Endothelial cell of umbilical vein (primary cell): ENCODE measurements at regions not wholly inside any gene's neighbourhood (a gene's known extent, or its start where the extent isn't known, plus 50 kb on each side); places are given as distances from the start of the nearest gene placed in this dataset.

ENCODE experiments used
- BruUV-seq: library from RNA; stranded (reverse); fragments of 400-500 nt; replicated peaks from 2 replicates; lab custom pipeline; 2021; lab: Mats Ljungman, UMichigan
- CTCF ChIA-PET: fragments of 300-600, 350-600 bp; sonication (Branson Sonifier 250); formaldehyde crosslinking; loops from one replicate; lab custom pipeline; 2021; ENCODE audit warnings: antibody characterized with exemption, inconsistent platforms; lab: Charles Lee
- POLR2A ChIA-PET: fragments of 300-600, 350-600 bp; sonication (Branson Sonifier 250); formaldehyde crosslinking; loops from one replicate; lab custom pipeline; 2021; ENCODE audit warnings: antibody characterized with exemption, inconsistent platforms; lab: Charles Lee
- DNase-seq: peaks from one replicate; pipeline ENCODE4 v3.0.0-alpha.2; 2011; ENCODE audit warnings: low read depth, low spot score
- FAIRE-seq: peaks from 2 replicates; lab custom pipeline; 2011; peaks lifted over from hg19 to GRCh38; lab: Jason Lieb, UNC
- H2AFZ ChIP-seq: 2 replicates; pipeline ENCODE4 v1.6.0; 2012; ENCODE audit warnings: low read depth, low read length, control low read depth, inconsistent platforms
- H3K27ac ChIP-seq: 2 replicates; pipeline ENCODE4 v1.5.1; 2011; ENCODE audit warnings: low read depth, mild to moderate bottlenecking, control low read depth, low read length, moderate library complexity; ENCODE audit not compliant: insufficient read depth
- H3K27me3 ChIP-seq, 2 experiments: 2 replicates each; pipeline versions ENCODE4 v1.6.0 to v1.6.1; 2011; ENCODE audit warnings: low read length in 2 of 2, mixed read lengths in 1 of 2; ENCODE audit not compliant: control insufficient read depth in 2 of 2, insufficient read depth in 2 of 2
- H3K36me3 ChIP-seq, 2 experiments: 2 replicates in 1 of 2; 3 replicates in 1 of 2; pipeline ENCODE4 v1.5.1; 2011; ENCODE audit warnings: low read length in 2 of 2, mild to moderate bottlenecking in 1 of 2, moderate library complexity in 1 of 2; ENCODE audit not compliant: control insufficient read depth in 2 of 2, insufficient read depth in 2 of 2; ENCODE audit errors: extremely low read depth in 1 of 2
- H3K4me1 ChIP-seq: 3 replicates; pipeline ENCODE4 v1.5.1; 2011; ENCODE audit warnings: mild to moderate bottlenecking, low read length; ENCODE audit not compliant: control insufficient read depth, insufficient read depth; ENCODE audit errors: extremely low read depth
- H3K4me2 ChIP-seq: 2 replicates; pipeline ENCODE4 v1.6.1; 2011; ENCODE audit warnings: low read length, control low read depth, mixed read lengths; ENCODE audit not compliant: insufficient read depth
- H3K4me3 ChIP-seq, 3 experiments: fragments of 200-600 bp in 1 of 3; sonication (generic), shearing (Covaris generic) in 1 of 3; replicated peaks in 1 of 3; 2 replicates each; pipeline ENCODE4 v1.5.1; 2011 to 2016; ENCODE audit warnings: control low read depth in 3 of 3, low read length in 3 of 3, mild to moderate bottlenecking in 2 of 3, inconsistent platforms in 1 of 3, low read depth in 1 of 3, moderate library complexity in 1 of 3; ENCODE audit not compliant: insufficient read depth in 1 of 3
- H3K79me2 ChIP-seq: 2 replicates; pipeline ENCODE4 v1.6.0; 2012; ENCODE audit warnings: low read length, inconsistent platforms; ENCODE audit not compliant: control insufficient read depth, insufficient read depth
- H3K9ac ChIP-seq: replicated peaks from 2 replicates; pipeline ENCODE3; 2011; ENCODE audit warnings: low read length, control low read depth; ENCODE audit not compliant: insufficient read depth; ENCODE audit errors: extremely low read depth
- H3K9me1 ChIP-seq: replicated peaks from 3 replicates; pipeline ENCODE4 v1.6.0; 2011; ENCODE audit warnings: mild to moderate bottlenecking, low read length; ENCODE audit not compliant: control insufficient read depth, insufficient read depth; ENCODE audit errors: extremely low read depth
- H3K9me3 ChIP-seq: replicated peaks from 2 replicates; pipeline ENCODE4 v1.5.1; 2012; ENCODE audit warnings: low read length, inconsistent platforms; ENCODE audit not compliant: control insufficient read depth, insufficient read depth
- H4K20me1 ChIP-seq: replicated peaks from 2 replicates; pipeline ENCODE3; 2011; ENCODE audit warnings: mild to moderate bottlenecking, low read length; ENCODE audit not compliant: control insufficient read depth, insufficient read depth; ENCODE audit errors: extremely low read depth
- CTCF ChIP-seq, 2 donors: IDR thresholded peaks; 1 replicate in 1 of 2; 2 replicates in 1 of 2; pipeline ENCODE4 v1.5.1; 2011; ENCODE audit warnings: low read length in 2 of 2, mild to moderate bottlenecking in 2 of 2, moderate library complexity in 2 of 2, control low read depth in 1 of 2, inconsistent platforms in 1 of 2, low read depth in 1 of 2; ENCODE audit not compliant: insufficient read depth in 1 of 2; ENCODE audit errors: extremely low read depth in 1 of 2
- EZH2 ChIP-seq: IDR thresholded peaks from 2 replicates; pipeline ENCODE4 v1.6.1; 2012; ENCODE audit warnings: borderline replicate concordance, low read depth, mild to moderate bottlenecking, moderate library complexity, low read length, inconsistent platforms; ENCODE audit not compliant: severe bottlenecking
- FOS ChIP-seq: IDR thresholded peaks from 2 replicates; pipeline ENCODE4 v1.6.1; 2011; ENCODE audit warnings: mild to moderate bottlenecking, low read length, moderate library complexity, borderline replicate concordance; ENCODE audit not compliant: insufficient read depth
- GATA2 ChIP-seq: IDR thresholded peaks from 2 replicates; pipeline ENCODE4 v1.7.0; 2011; ENCODE audit warnings: low read depth, mild to moderate bottlenecking, moderate library complexity, mixed read lengths, low read length; ENCODE audit not compliant: insufficient read length, insufficient read depth
- JUN ChIP-seq: IDR thresholded peaks from 2 replicates; pipeline ENCODE4 v1.6.1; 2011; ENCODE audit warnings: borderline replicate concordance, low read depth; ENCODE audit not compliant: insufficient read length, insufficient read depth
- MYC ChIP-seq: IDR thresholded peaks from one replicate; pipeline ENCODE4 v1.6.1; 2011; ENCODE audit warnings: mild to moderate bottlenecking, low read depth, low read length
- POLR2A ChIP-seq: IDR thresholded peaks from 2 replicates; pipeline ENCODE4 v1.6.1; 2012; ENCODE audit warnings: low read depth, mild to moderate bottlenecking, control low read depth, low read length
- POLR2AphosphoS5 ChIP-seq: IDR thresholded peaks from 2 replicates; pipeline ENCODE4 v1.6.1; 2012; ENCODE audit warnings: low read depth, mild to moderate bottlenecking, control low read depth, low read length, moderate library complexity; ENCODE audit not compliant: insufficient read depth
- dilution Hi-C: fragments of 300-500 bp; cut with MboI; formaldehyde crosslinking; loops from one replicate; pipeline ENCODE4 v1.15.0; 2019; ENCODE audit warnings: low sequenced_read_pairs; ENCODE audit not compliant: extremely low pct_ligation_motif_present
- intact Hi-C: fragments of 100-400 bp; cut with micrococcal nuclease; formaldehyde crosslinking; loops from one replicate; pipeline ENCODE4 v1.10.0; 2022

GRCh38 chr1:78721136-78721535, 71.5 kb downstream of the IFI44 start:
- Histone ChIP-seq H3K4me2 (no peak overlapping the region), H3K27ac (no peak overlapping the region), H3K9me1 (no peaks in the 10 kb centered on the region), H3K4me3 (no peak overlapping the region), H3K9me3 (no peaks in the 10 kb centered on the region), H3K36me3 (no peaks in the 10 kb centered on the region), H4K20me1 (no peaks in the 10 kb centered on the region), H3K27me3 (no peaks in the 10 kb centered on the region), H3K79me2 (no peaks in the 10 kb centered on the region), H3K9ac (no peak overlapping the region), H2AFZ (no peak overlapping the region), H3K4me1 (no peaks in the 10 kb centered on the region)
- POLR2A ChIA-PET: no interaction called here
- no peak for DNase-seq
- no peak for FAIRE-seq
- no TSS peak for BruUV-seq
- intact Hi-C loops: no loop called here
- CTCF ChIA-PET: no interaction called here
- TF ChIP-seq POLR2A: no peak
- no peak for TF ChIP-seq FOS
- TF ChIP-seq JUN: no peak
- no peak for TF ChIP-seq CTCF (IDR thresholded peaks at IDR 0.05; ENCODE audit: extremely low read depth in 1 of 2, insufficient read depth in 1 of 2, low read depth in 1 of 2, low read length in 2 of 2)
- dilution Hi-C loops: no loop called here

- intact Hi-C loops: no loop called here
- POLR2A ChIA-PET: no interaction called here
- no peaks in the 10 kb centered on the region for H3K9me3 ChIP-seq
- H3K9me1 ChIP-seq: no peaks in the 10 kb centered on the region
- H3K27ac ChIP-seq: no peak overlapping the region
- dilution Hi-C loops: no loop called here
- H3K4me3 ChIP-seq: no peak overlapping the region
- no peaks in the 10 kb centered on the region for H3K79me2 ChIP-seq
- no peak overlapping the region for H2AFZ ChIP-seq
- no peak overlapping the region for H3K4me2 ChIP-seq
- H3K9ac ChIP-seq: no peak overlapping the region
- H3K4me1 ChIP-seq: no peaks in the 10 kb centered on the region
- DNase-seq (no peak), FAIRE-seq (no peak)
- no TSS peak for BruUV-seq
- CTCF ChIA-PET: no interaction called here
- TF ChIP-seq EZH2: no peak
- TF ChIP-seq GATA2: no peak
- no peak for TF ChIP-seq FOS
- TF ChIP-seq MYC: no peak
- TF ChIP-seq JUN: no peak
- TF ChIP-seq POLR2AphosphoS5: no peak
- TF ChIP-seq CTCF (IDR thresholded peaks at IDR 0.05; ENCODE audit: extremely low read depth in 1 of 2, insufficient read depth in 1 of 2, low read depth in 1 of 2, low read length in 2 of 2): no peak
- H3K27me3 ChIP-seq: no peaks in the 10 kb centered on the region
- no peaks in the 10 kb centered on the region for H3K36me3 ChIP-seq
- H4K20me1 ChIP-seq: no peaks in the 10 kb centered on the region
These were observed 72.5 kb downstream of the IFI44 start for GRCh38 chr1:78722105-78722504.
